ENCODE measurements at regions not wholly inside any gene's neighbourhood (a gene's known extent, or its start where the extent isn't known, plus 50 kb on each side); places are given as distances from the start of the nearest gene placed in this dataset.
"Not testable (repeated sequence)": the region's sequence is repeated elsewhere in the genome, so short reads cannot be mapped to it uniquely, and the experiment has no call there.

- Histone ChIP-seq H3K36me3 (ENCODE audit: insufficient read depth, low read length) (no peaks in the 10 kb centered on the region), H3K27ac (ENCODE audit: low read depth, low read length) (no peak overlapping the region), H3K9me3 (ENCODE audit: low read depth, low read length) (no peaks in the 10 kb centered on the region), H3K4me2 (ENCODE audit: insufficient read depth, low read length) (no peak overlapping the region), H3K27me3 (ENCODE audit: insufficient read depth, low read length) (no peaks in the 10 kb centered on the region), H3K4me3 (ENCODE audit: insufficient read depth, low read length) (no peak overlapping the region), H4K20me1 (ENCODE audit: insufficient read depth, low read length) (no peaks in the 10 kb centered on the region), H3K4me1 (ENCODE audit: insufficient read depth, low read length) (no peaks in the 10 kb centered on the region), H2AFZ (ENCODE audit: low read length) (no peak overlapping the region), H3K79me2 (ENCODE audit: insufficient read depth, low read length) (no peaks in the 10 kb centered on the region)
- no peak for DNase-seq (ENCODE audit: insufficient read length, low spot score, missing footprints)
- TF ChIP-seq, protein P1, sequence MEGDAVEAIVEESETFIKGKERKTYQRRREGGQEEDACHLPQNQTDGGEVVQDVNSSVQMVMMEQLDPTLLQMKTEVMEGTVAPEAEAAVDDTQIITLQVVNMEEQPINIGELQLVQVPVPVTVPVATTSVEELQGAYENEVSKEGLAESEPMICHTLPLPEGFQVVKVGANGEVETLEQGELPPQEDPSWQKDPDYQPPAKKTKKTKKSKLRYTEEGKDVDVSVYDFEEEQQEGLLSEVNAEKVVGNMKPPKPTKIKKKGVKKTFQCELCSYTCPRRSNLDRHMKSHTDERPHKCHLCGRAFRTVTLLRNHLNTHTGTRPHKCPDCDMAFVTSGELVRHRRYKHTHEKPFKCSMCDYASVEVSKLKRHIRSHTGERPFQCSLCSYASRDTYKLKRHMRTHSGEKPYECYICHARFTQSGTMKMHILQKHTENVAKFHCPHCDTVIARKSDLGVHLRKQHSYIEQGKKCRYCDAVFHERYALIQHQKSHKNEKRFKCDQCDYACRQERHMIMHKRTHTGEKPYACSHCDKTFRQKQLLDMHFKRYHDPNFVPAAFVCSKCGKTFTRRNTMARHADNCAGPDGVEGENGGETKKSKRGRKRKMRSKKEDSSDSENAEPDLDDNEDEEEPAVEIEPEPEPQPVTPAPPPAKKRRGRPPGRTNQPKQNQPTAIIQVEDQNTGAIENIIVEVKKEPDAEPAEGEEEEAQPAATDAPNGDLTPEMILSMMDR (IDR thresholded peaks at IDR 0.05; ENCODE audit: extremely low read depth, low read depth, low read length) = no peak
These were observed 582.6 kb upstream of the ZNF337 start for GRCh38 chr20:26279238-26279637.

- Histone ChIP-seq H4K20me1 (ENCODE audit: insufficient read depth, low read length) (no peaks in the 10 kb centered on the region), H2AFZ (ENCODE audit: low read length) (peak overlapping the region; percentile 76), H3K9me3 (ENCODE audit: low read depth, low read length) (no peaks in the 10 kb centered on the region), H3K27ac (ENCODE audit: low read depth, low read length) (no peak overlapping the region), H3K36me3 (ENCODE audit: insufficient read depth, low read length) (no peaks in the 10 kb centered on the region), H3K27me3 (ENCODE audit: insufficient read depth, low read length) (no peaks in the 10 kb centered on the region), H3K4me2 (ENCODE audit: insufficient read depth, low read length) (peak overlapping the region; percentile 51), H3K4me1 (ENCODE audit: insufficient read depth, low read length) (no peaks in the 10 kb centered on the region), H3K79me2 (ENCODE audit: insufficient read depth, low read length) (no peaks in the 10 kb centered on the region), H3K4me3 (ENCODE audit: insufficient read depth, low read length) (no peak overlapping the region)
- DNase-seq (ENCODE audit: insufficient read length, low spot score, missing footprints) = no peak
- TF ChIP-seq, protein P1 (IDR thresholded peaks at IDR 0.05; ENCODE audit: extremely low read depth, low read depth, low read length) = no peak
These were observed 580.7 kb upstream of the ZNF337 start for GRCh38 chr20:26277339-26277738.

DNA sequence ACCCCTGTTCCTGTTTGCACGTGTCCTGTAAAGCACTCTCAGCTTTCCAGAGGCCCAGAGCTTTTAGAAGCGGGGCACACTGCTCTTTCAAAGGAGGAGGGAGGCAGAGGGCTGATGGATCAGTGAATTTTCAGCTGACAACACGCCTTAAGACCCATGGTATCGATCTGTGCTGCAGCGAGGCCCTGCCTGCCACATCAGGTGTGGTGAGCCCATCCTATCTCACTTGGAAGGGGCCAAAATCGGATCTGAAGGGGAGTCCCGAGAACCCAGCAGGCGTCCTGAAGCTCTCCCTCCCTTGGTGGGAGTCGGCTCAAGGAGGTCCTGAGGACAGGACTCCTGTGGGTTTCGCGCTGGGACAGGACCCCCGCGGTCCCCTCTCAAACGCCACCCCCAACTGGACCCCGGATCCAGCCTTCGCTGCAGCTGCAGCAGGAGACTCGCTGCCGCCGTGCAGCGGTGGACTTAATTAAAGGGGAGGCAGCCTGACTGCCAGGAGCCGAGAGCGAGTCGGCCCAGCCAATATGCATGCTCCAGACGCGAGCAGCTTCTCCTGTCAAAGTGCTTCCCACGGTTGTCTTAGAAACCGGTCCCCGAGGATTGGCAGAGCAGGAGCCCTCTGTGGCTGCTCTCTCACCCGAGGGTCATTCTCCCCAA lies 580.0 kb upstream of the ZNF337 start:
- Histone ChIP-seq H3K27ac (ENCODE audit: low read depth, low read length) (no peak overlapping the region), H3K9me3 (ENCODE audit: low read depth, low read length) (no peaks in the 10 kb centered on the region), H4K20me1 (ENCODE audit: insufficient read depth, low read length) (no peaks in the 10 kb centered on the region), H3K36me3 (ENCODE audit: insufficient read depth, low read length) (no peaks in the 10 kb centered on the region), H3K4me2 (ENCODE audit: insufficient read depth, low read length) (peak overlapping the region; percentile 51), H3K79me2 (ENCODE audit: insufficient read depth, low read length) (no peaks in the 10 kb centered on the region), H3K4me1 (ENCODE audit: insufficient read depth, low read length) (no peaks in the 10 kb centered on the region), H3K27me3 (ENCODE audit: insufficient read depth, low read length) (no peaks in the 10 kb centered on the region), H3K4me3 (ENCODE audit: insufficient read depth, low read length) (peak overlapping the region; percentile 45), H2AFZ (ENCODE audit: low read length) (peak overlapping the region; percentile 76)
- peak; percentile 69 for DNase-seq (ENCODE audit: insufficient read length, low spot score, missing footprints)
- TF ChIP-seq, protein P1 (IDR thresholded peaks at IDR 0.05; ENCODE audit: extremely low read depth, low read depth, low read length) = no peak

GRCh38 chr20:26268762-26269161 lies 572.1 kb upstream of the ZNF337 start:
- H3K4me1 ChIP-seq (ENCODE audit: insufficient read depth, low read length); H3K4me2 ChIP-seq (ENCODE audit: insufficient read depth, low read length): not testable (repeated sequence)

GRCh38 chr20:26260925-26261324 lies 564.3 kb upstream of the ZNF337 start:
- not testable (repeated sequence) for DNase-seq (ENCODE audit: insufficient read length, low spot score, missing footprints); H3K27ac ChIP-seq (ENCODE audit: low read depth, low read length); H3K36me3 ChIP-seq (ENCODE audit: insufficient read depth, low read length); H3K79me2 ChIP-seq (ENCODE audit: insufficient read depth, low read length); H2AFZ ChIP-seq (ENCODE audit: low read length); H3K9me3 ChIP-seq (ENCODE audit: low read depth, low read length); H3K4me1 ChIP-seq (ENCODE audit: insufficient read depth, low read length); H4K20me1 ChIP-seq (ENCODE audit: insufficient read depth, low read length); H3K4me3 ChIP-seq (ENCODE audit: insufficient read depth, low read length); H3K27me3 ChIP-seq (ENCODE audit: insufficient read depth, low read length); H3K4me2 ChIP-seq (ENCODE audit: insufficient read depth, low read length)

More at GRCh38 chr20:26268762-26269161, 572.1 kb upstream of the ZNF337 start:
- H3K79me2 ChIP-seq (ENCODE audit: insufficient read depth, low read length); H3K36me3 ChIP-seq (ENCODE audit: insufficient read depth, low read length); DNase-seq (ENCODE audit: insufficient read length, low spot score, missing footprints); H3K27me3 ChIP-seq (ENCODE audit: insufficient read depth, low read length); H4K20me1 ChIP-seq (ENCODE audit: insufficient read depth, low read length); H2AFZ ChIP-seq (ENCODE audit: low read length); H3K27ac ChIP-seq (ENCODE audit: low read depth, low read length); H3K9me3 ChIP-seq (ENCODE audit: low read depth, low read length); H3K4me3 ChIP-seq (ENCODE audit: insufficient read depth, low read length): not testable (repeated sequence)

DNA sequence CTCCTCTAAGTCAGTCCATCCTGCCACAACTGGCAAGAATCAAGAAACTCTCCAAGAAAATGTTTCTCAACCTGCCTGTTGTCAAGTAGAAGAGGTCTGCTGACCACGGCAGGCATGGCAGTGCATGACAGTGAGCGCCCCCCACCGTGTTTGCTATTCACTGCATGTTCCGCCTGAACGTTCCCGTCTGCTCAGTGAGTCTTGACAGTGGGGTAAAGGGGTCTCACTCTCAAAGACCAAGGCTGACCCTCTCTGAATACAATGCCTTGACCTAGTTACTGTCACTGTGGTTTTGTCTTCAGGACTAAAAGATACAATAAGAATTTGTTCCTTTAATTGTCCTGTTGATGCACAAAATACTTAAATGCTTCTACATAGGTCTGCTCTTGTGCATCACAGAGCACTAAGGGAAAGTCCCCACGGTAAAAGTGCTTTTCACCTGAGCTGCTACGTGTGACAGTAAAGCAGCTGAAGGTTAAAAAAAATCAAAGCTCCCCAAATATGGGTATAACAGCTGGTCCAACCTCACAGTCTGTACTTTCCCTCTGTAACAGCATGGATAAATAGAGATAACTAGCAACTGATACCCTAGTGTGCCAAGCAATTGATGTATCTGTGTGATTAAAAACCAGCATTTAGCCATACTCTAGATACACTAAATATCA lies 555.8 kb upstream of the ZNF337 start:
- H3K4me3 ChIP-seq (ENCODE audit: insufficient read depth, low read length); H3K4me1 ChIP-seq (ENCODE audit: insufficient read depth, low read length); H3K4me2 ChIP-seq (ENCODE audit: insufficient read depth, low read length); H3K27me3 ChIP-seq (ENCODE audit: insufficient read depth, low read length); H3K79me2 ChIP-seq (ENCODE audit: insufficient read depth, low read length); H3K9me3 ChIP-seq (ENCODE audit: low read depth, low read length); DNase-seq (ENCODE audit: insufficient read length, low spot score, missing footprints); H2AFZ ChIP-seq (ENCODE audit: low read length); H3K36me3 ChIP-seq (ENCODE audit: insufficient read depth, low read length); H4K20me1 ChIP-seq (ENCODE audit: insufficient read depth, low read length); H3K27ac ChIP-seq (ENCODE audit: low read depth, low read length): not testable (repeated sequence)

All from osteoblast (primary cell).